ENCODE measurements at regions not wholly inside any gene's neighbourhood (a gene's known extent, or its start where the extent isn't known, plus 50 kb on each side); places are given as distances from the start of the nearest gene placed in this dataset.
"Not testable (repeated sequence)": the region's sequence is repeated elsewhere in the genome, so short reads cannot be mapped to it uniquely, and the experiment has no call there.

DNA sequence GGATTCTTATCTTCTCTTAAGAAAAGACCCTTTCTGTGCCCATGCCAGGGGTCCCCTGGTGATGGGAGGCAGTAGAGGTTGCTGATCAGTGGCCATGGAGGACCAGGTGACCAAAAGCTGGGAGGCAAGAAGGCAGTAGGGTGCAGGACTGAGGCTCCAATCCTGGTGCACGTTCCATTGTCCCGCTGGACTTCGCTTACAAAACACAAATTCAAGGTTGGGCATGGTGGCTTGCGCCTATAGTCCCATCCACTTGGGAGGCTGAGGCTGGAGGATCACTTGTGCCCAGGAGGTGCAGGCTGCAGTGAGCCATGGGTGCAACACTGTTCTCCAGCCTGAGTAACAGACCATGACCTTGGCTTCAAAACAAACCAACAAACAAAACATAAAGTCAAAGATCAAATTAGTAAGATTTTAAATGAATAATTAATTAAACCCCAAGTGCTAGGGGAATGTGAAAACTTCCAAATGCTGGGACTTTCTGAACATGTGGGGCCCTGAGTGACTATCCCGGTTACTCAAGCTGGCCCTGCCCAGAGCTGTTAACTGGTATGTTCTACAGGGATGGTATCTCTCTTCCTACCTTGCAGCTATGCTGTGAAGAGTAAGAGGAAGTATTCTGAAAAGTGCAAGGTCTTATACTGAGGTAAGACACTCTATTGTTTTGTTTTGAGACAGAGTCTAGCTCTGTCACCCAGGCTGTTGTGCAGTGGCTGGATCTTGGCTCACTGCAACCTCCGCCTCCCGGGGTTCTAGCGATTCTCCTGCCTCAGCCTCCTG, 97.6 kb downstream of the LYZL2 start:
- DNase-seq = no peak

- peak; percentile 70 for DNase-seq
Observed at GRCh38 chr10:30529373-30529998, 95.5 kb downstream of the MAP3K8 start.

GRCh38 chr10:30528429-30528786, 94.4 kb downstream of the MAP3K8 start:
- no peak for DNase-seq

DNA sequence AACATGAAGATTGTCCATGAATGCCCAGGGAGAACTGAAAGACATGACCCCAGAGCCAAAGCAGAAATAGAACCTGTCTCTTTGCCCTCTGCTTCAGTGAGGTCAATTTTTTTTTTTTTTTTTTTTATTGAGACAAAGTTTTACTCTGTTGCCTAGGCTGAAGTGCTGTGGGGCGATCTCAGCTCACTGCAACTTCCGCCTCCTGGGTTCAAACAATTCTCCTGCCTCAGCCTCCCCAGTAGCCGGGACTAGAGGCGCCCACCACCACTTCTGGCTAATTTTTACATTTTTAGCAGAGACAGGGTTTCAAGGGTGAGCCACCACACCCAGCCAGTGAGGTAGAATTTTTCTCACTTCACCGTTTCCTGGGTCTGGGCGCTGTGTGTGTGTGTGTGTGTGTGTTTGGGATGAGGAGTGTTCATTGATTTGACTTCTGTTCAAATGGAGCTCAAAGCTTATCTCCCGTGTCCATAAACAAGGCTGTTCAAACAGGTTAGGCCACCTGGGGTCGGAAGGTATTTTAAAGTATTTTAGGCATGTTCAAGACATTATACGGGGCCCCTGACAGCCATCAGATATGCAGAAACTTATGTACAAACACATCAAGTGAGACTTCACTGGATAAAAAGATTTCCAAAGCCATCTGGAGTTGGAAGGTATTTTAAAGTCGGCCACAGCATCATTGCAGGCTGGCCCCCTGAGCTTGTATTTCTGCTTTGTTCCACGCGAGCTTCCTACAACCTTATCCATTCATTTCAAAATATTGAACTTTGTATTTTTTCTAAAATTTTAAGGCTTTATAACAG, 93.8 kb downstream of the MAP3K8 start:
- no peak for DNase-seq

DNA sequence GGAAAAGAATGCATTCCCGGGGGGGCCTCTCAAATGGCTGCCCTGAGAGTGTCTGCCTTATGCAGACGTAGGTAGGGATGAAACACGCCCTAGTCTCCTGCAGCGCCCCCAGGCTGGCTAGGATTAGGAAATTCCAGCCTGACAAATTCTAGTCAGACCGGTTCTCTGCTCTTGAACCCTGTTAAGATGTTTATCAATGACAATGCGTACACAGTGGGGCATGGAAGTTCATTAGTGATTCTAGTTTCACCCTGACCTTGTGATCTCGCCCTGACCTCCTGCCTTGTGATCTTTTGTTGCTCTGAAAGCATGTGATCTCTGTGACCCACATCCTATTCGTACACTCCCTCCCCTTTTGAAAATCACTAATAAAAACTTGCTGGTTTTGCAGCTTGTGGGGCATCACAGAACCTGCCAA, 88.7 kb downstream of the MAP3K8 start:
- not testable (repeated sequence) for DNase-seq

DNA sequence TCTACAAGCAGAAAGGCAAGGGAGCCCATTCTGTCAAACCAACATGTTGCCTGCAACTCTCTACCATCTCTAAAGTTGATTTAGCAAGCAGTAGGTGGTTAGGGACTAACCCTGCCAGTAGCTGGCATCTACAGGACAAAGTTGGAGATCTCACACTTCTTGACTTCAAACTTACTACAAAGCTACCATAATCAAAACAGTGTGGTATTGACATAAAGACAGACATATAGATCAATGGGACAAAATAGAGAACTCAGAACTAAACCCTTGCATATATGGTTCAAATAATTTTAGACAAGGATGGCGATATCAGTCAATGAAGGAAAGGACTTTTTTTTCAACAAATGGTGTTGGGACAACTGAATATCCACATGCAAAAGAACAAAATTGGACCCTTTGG, 84.9 kb downstream of the MAP3K8 start:
- DNase-seq = no peak
